K562 (cell line): ENCODE measurements at regions not wholly inside any gene's neighbourhood (a gene's known extent, or its start where the extent isn't known, plus 50 kb on each side); places are given as distances from the start of the nearest gene placed in this dataset.
A peak's percentile ranks its signal among the peaks of the same experiment; 100 is the strongest.

Experiments
- ATAC-seq: fragments of 200-7000 bp; cut with Tn5 transposase; 3 replicates; pipeline ENCODE4 v1.9.1; 2020; ENCODE audit warnings: moderate library complexity
- BruUV-seq: library from RNA; stranded (reverse); fragments of 400-500 nt; replicated peaks from 2 replicates; lab custom pipeline; 2021; lab: Mats Ljungman, UMichigan
- CTCF ChIA-PET: fragments of 300-600 bp; formaldehyde crosslinking; extraction: SDS; loops from one replicate; lab custom pipeline; 2021; ENCODE audit warnings: low intra/inter-chr PET ratio; lab: Yijun Ruan, JAX
- POLR2A ChIA-PET: fragments of 300-600, 350-650 bp; sonication (Branson Sonifier 250); formaldehyde crosslinking; extraction: SDS; loops from one replicate; lab custom pipeline; 2021; ENCODE audit warnings: antibody characterized with exemption, inconsistent platforms; lab: Yijun Ruan, JAX
- DNase-seq, 4 experiments: peaks; one replicate each; pipeline versions ENCODE4 v3.0.0 to v3.0.0-alpha.2; 2011 to 2018; ENCODE audit warnings: low spot score in 3 of 4, mixed read lengths in 3 of 4; ENCODE audit errors: extremely low read depth in 1 of 4
- FAIRE-seq: peaks from 2 replicates; lab custom pipeline; 2011; peaks lifted over from hg19 to GRCh38; lab: Jason Lieb, UNC
- H2AFZ ChIP-seq: 2 replicates; pipeline ENCODE4 v1.6.0; 2011; ENCODE audit warnings: low read depth, low read length, control low read depth, inconsistent platforms
- H3K27ac ChIP-seq: fragments of 200-600 bp; 3 replicates; pipeline ENCODE4 v1.8.0; 2011; ENCODE audit warnings: low read depth, mild to moderate bottlenecking, control low read depth, inconsistent platforms, low read length, moderate library complexity, mixed read lengths; ENCODE audit errors: extremely low read depth
- H3K27me3 ChIP-seq, 2 experiments: fragments of 300-600 bp in 1 of 2; 2 replicates in 1 of 2; 3 replicates in 1 of 2; pipeline versions ENCODE4 v1.6.0 to v1.8.0; 2011; ENCODE audit warnings: inconsistent platforms in 2 of 2, low read length in 2 of 2, mild to moderate bottlenecking in 1 of 2, mixed read lengths in 1 of 2, moderate library complexity in 1 of 2; ENCODE audit not compliant: control insufficient read depth in 2 of 2, insufficient read depth in 2 of 2
- H3K36me3 ChIP-seq: fragments of 300-600 bp; 3 replicates; pipeline ENCODE4 v1.8.0; 2011; ENCODE audit warnings: mild to moderate bottlenecking, low read length, inconsistent platforms; ENCODE audit not compliant: control insufficient read depth, insufficient read depth
- H3K4me1 ChIP-seq, 2 experiments: fragments of 200-600 bp in 1 of 2; replicated peaks in 1 of 2; 2 replicates in 1 of 2; 3 replicates in 1 of 2; pipeline versions ENCODE4 v1.5.1 to v1.8.0; 2011; ENCODE audit warnings: inconsistent platforms in 2 of 2, low read length in 2 of 2, mild to moderate bottlenecking in 1 of 2, mixed read lengths in 1 of 2, moderate library complexity in 1 of 2; ENCODE audit not compliant: control insufficient read depth in 2 of 2, insufficient read depth in 2 of 2
- H3K4me2 ChIP-seq: 2 replicates; pipeline ENCODE4 v1.6.1; 2011; ENCODE audit warnings: low read length, control low read depth, inconsistent platforms, mixed read lengths; ENCODE audit not compliant: insufficient read depth
- H3K4me3 ChIP-seq: fragments of 200-600 bp; sonication (generic), shearing (Covaris generic); 2 replicates; pipeline ENCODE4 v1.5.1; 2016; ENCODE audit warnings: control low read depth, inconsistent platforms
- H3K79me2 ChIP-seq: fragments of 200-600 bp; 3 replicates; pipeline ENCODE4 v1.8.0; 2011; ENCODE audit warnings: low read length, inconsistent platforms; ENCODE audit not compliant: control insufficient read depth, insufficient read depth
- H3K9ac ChIP-seq, 2 experiments: 2 replicates each; pipeline versions ENCODE4 v1.6.0 to v1.6.1; 2011; ENCODE audit warnings: low read depth in 2 of 2, low read length in 2 of 2, control low read depth in 1 of 2, inconsistent platforms in 1 of 2, mild to moderate bottlenecking in 1 of 2, mixed read lengths in 1 of 2; ENCODE audit not compliant: insufficient read depth in 1 of 2
- H3K9me1 ChIP-seq: one replicate; pipeline ENCODE4 v1.6.0; 2011; ENCODE audit warnings: inconsistent platforms, mild to moderate bottlenecking, low read length, moderate library complexity; ENCODE audit not compliant: control insufficient read depth, insufficient read depth
- H3K9me3 ChIP-seq: replicated peaks from 2 replicates; pipeline ENCODE4 v1.5.1; 2011; ENCODE audit warnings: low read depth, low read length, inconsistent platforms; ENCODE audit not compliant: control insufficient read depth, insufficient read depth
- H4K20me1 ChIP-seq: replicated peaks from 2 replicates; pipeline ENCODE4 v1.6.1; 2011; ENCODE audit warnings: low read length, inconsistent platforms, mixed read lengths; ENCODE audit not compliant: control insufficient read depth, insufficient read depth
- CBX2 ChIP-seq: fragments of 200-600 bp; sonication (generic); IDR thresholded peaks from one replicate; pipeline ENCODE4 v1.6.1; 2012; ENCODE audit warnings: mild to moderate bottlenecking, low read length, inconsistent platforms; ENCODE audit not compliant: insufficient read depth, poor library complexity, severe bottlenecking
- CBX8 ChIP-seq: fragments of 200-600 bp; sonication (generic); IDR thresholded peaks from 2 replicates; pipeline ENCODE4 v1.6.1; 2012; ENCODE audit warnings: borderline replicate concordance, mixed run types, low read depth, mild to moderate bottlenecking, moderate library complexity, mixed read lengths, low read length, control low read depth, inconsistent platforms; ENCODE audit not compliant: poor library complexity, severe bottlenecking; ENCODE audit errors: extremely low read depth
- GMEB1 ChIP-seq: fragments of 250-450 bp; sonication (Bioruptor Pico); IDR thresholded peaks from 2 replicates; pipeline ENCODE4 v1.4.0; 2020; ENCODE audit warnings: mild to moderate bottlenecking
- HNRNPH1 ChIP-seq: fragments of 200-400 bp; formaldehyde crosslinking; optimal IDR thresholded peaks from 2 replicates; pipeline ENCODE3; 2017; ENCODE audit warnings: low read depth, mild to moderate bottlenecking, low read length, moderate library complexity
- MTA1 ChIP-seq: fragments of 450-650 bp; IDR thresholded peaks from 2 replicates; pipeline ENCODE4 v1.6.1; 2017; ENCODE audit warnings: borderline replicate concordance
- MXI1 ChIP-seq: IDR thresholded peaks from 2 replicates; pipeline ENCODE4 v1.6.1; 2011; ENCODE audit warnings: low read depth, mild to moderate bottlenecking, improper control_type of control experiment, low read length
- NR4A1 ChIP-seq, 2 experiments: fragments of 250-450 bp in 1 of 2; fragments of 450-650 bp in 1 of 2; sonication (Bioruptor Pico) in 1 of 2; IDR thresholded peaks; 2 replicates each; pipeline versions ENCODE4 v1.4.0 to v1.6.1; 2016 to 2020; ENCODE audit warnings: mild to moderate bottlenecking in 2 of 2, missing compliant biosample characterization in 1 of 2, missing genetic modification characterization in 1 of 2, moderate library complexity in 1 of 2
- PHF20 ChIP-seq: fragments of 450-650 bp; IDR thresholded peaks from 2 replicates; pipeline ENCODE4 v1.6.1; 2018; ENCODE audit not compliant: partially characterized antibody
- POLR3A ChIP-seq: IDR thresholded peaks from 2 replicates; pipeline ENCODE4 v1.6.1; 2011; ENCODE audit warnings: borderline replicate concordance, mild to moderate bottlenecking, moderate library complexity; ENCODE audit not compliant: insufficient read length, insufficient read depth; ENCODE audit errors: extremely low read depth
- RNF2 ChIP-seq: sonication (generic); IDR thresholded peaks from 2 replicates; pipeline ENCODE4 v1.6.1; 2016
- ZBTB5 ChIP-seq: fragments of 450-650 bp; IDR thresholded peaks from 2 replicates; pipeline ENCODE4 v1.6.1; 2017; ENCODE audit warnings: antibody characterized with exemption
- WGBS: fragments of 100-300 bp; shearing (Covaris generic); methylation state at CpG from one replicate; pipeline ENCODE4 v1.1.6; 2016; ENCODE audit warnings: low coverage, mixed read lengths; ENCODE audit not compliant: insufficient coverage; ENCODE audit errors: missing lambda C conversion rate; 5-methylcytosine and 5-hydroxymethylcytosine counted together
- in situ Hi-C: fragments of 300-500 bp; cut with MboI; formaldehyde crosslinking; loops from 4 replicates; pipeline ENCODE4 v1.15.0; 2018; ENCODE audit warnings: inconsistent platforms, mixed read lengths
- intact Hi-C: fragments of 100-400 bp; cut with micrococcal nuclease; formaldehyde crosslinking; loops from 2 replicates; pipeline ENCODE4 v1.14.2; 2022

GRCh38 chr15:50823281-50823680 is 57.8 kb upstream of the SPPL2A start:
- no TSS peak for BruUV-seq
- H3K4me2 ChIP-seq = no peak overlapping the region
- intact Hi-C loops = no loop called here
- H3K4me3 ChIP-seq = no peak overlapping the region
- no peak overlapping the region for H3K9ac ChIP-seq
- no peaks in the 10 kb centered on the region for H3K9me3 ChIP-seq
- TF ChIP-seq MXI1 (no peak), CBX8 (peak; percentile 12)
- TF ChIP-seq, all 486 proteins: peak for 1
- FAIRE-seq (no peak), DNase-seq (no peak), ATAC-seq (no peak)
- ChIA-PET POLR2A (no interaction called here), CTCF (no interaction called here)
- WGBS = 2% methylated on average over 3 of the region's 3 CpGs
- Histone ChIP-seq H2AFZ (no peak overlapping the region), H3K27ac (no peak overlapping the region), H3K4me1 (no peaks in the 10 kb centered on the region), H3K27me3 (peaks cover 0 to 5% of the 10 kb centered on the region in 2 experiments; a peak in 2 of 5 replicates), H3K36me3 (no peaks in the 10 kb centered on the region), H3K9me1 (no peaks in the 10 kb centered on the region), H3K79me2 (no peaks in the 10 kb centered on the region), H4K20me1 (no peaks in the 10 kb centered on the region)
- in situ Hi-C loops = no loop called here

GRCh38 chr15:50821476-50821875 is 56.0 kb upstream of the SPPL2A start:
- H3K36me3 ChIP-seq = no peaks in the 10 kb centered on the region
- CTCF ChIA-PET = no interaction called here
- no peak overlapping the region for H3K27ac ChIP-seq
- no peak overlapping the region for H2AFZ ChIP-seq
- TF ChIP-seq PHF20 (no peak), NR4A1 (CRISPR knock-in tag; IDR thresholded peaks at IDR 0.05) (no peak), NR4A1 (tag; IDR thresholded peaks at IDR 0.05) (no peak), RNF2 (0 out of 2 replicates have a peak, but pooled peaks have one; percentile 23), MTA1 (no peak), CBX8 (peak; percentile 63), ZBTB5 (no peak), GMEB1 (no peak), POLR3A (no peak), CBX2 (peak; percentile 51), HNRNPH1 (no peak)
- TF ChIP-seq, all 486 proteins: peak for 3
- ATAC-seq (no peak; the same call in 2 of the 3 replicates), DNase-seq (no peak), FAIRE-seq (no peak)
- BruUV-seq = no TSS peak
- H3K4me1 ChIP-seq = no peaks in the 10 kb centered on the region
- intact Hi-C loops (no loop called here), in situ Hi-C loops (no loop called here)
- WGBS = 7% methylated on average over 3 of the region's 3 CpGs
- H3K79me2 ChIP-seq = no peaks in the 10 kb centered on the region
- H4K20me1 ChIP-seq = no peaks in the 10 kb centered on the region
- H3K9ac ChIP-seq = no peak overlapping the region
- no peak overlapping the region for H3K4me3 ChIP-seq
- no peaks in the 10 kb centered on the region for H3K9me1 ChIP-seq
- H3K27me3 ChIP-seq = peaks cover 0 to 10% of the 10 kb centered on the region in 2 experiments; a peak in 3 of 5 replicates
- no peaks in the 10 kb centered on the region for H3K9me3 ChIP-seq
- no peak overlapping the region for H3K4me2 ChIP-seq
- POLR2A ChIA-PET = no interaction called here
